Left ventricle myocardium inferior (tissue), 1 donor: ENCODE measurements at regions not wholly inside any gene's neighbourhood (a gene's known extent, or its start where the extent isn't known, plus 50 kb on each side); places are given as distances from the start of the nearest gene placed in this dataset.

Source experiments
- DNase-seq: peaks from one replicate; pipeline ENCODE4 v3.0.0-alpha.2; 2020
- H3K27ac ChIP-seq: fragments of 200-600 bp; replicated peaks from 2 replicates; pipeline ENCODE4 v1.8.0; 2021
- H3K27me3 ChIP-seq: fragments of 200-600 bp; 2 replicates; pipeline ENCODE4 v1.8.0; 2021; ENCODE audit warnings: low read depth
- H3K36me3 ChIP-seq: fragments of 200-600 bp; 2 replicates; pipeline ENCODE4 v1.8.0; 2021
- H3K4me1 ChIP-seq: fragments of 200-600 bp; 2 replicates; pipeline ENCODE4 v1.8.0; 2021
- H3K4me3 ChIP-seq: fragments of 200-600 bp; 2 replicates; pipeline ENCODE4 v1.8.0; 2021; ENCODE audit warnings: mild to moderate bottlenecking, moderate library complexity
- H3K9me3 ChIP-seq: fragments of 200-600 bp; replicated peaks from 2 replicates; pipeline ENCODE4 v1.8.0; 2021
- CTCF ChIP-seq: fragments of 200-600 bp; IDR thresholded peaks from 2 replicates; pipeline ENCODE4 v1.8.0; 2021; ENCODE audit warnings: antibody characterized with exemption, mild to moderate bottlenecking, borderline replicate concordance
- intact Hi-C: fragments of 100-400 bp; cut with micrococcal nuclease; formaldehyde crosslinking; loops from one replicate; pipeline ENCODE4 v1.11.0; 2022
- donor health status: DM: no; HTN: yes; CAD: no; lungs with severe emphysema.

- H3K9me3 ChIP-seq: no peaks in the 10 kb centered on the region
- H3K27ac ChIP-seq: no peak overlapping the region
- H3K4me3 ChIP-seq: no peak overlapping the region
- no peak for DNase-seq
- intact Hi-C loops: no loop called here
- H3K36me3 ChIP-seq: no peaks in the 10 kb centered on the region
- TF ChIP-seq CTCF: no peak
- H3K4me1 ChIP-seq: peaks cover 13% of the 10 kb centered on the region
- H3K27me3 ChIP-seq: no peaks in the 10 kb centered on the region
Observed at GRCh38 chr4:158065603-158066002, 107.2 kb downstream of the GASK1B start.

GRCh38 chr4:158065176-158065575, 107.6 kb downstream of the GASK1B start:
- no peaks in the 10 kb centered on the region for H3K27me3 ChIP-seq
- TF ChIP-seq CTCF: no peak
- H3K9me3 ChIP-seq: no peaks in the 10 kb centered on the region
- no peak overlapping the region for H3K27ac ChIP-seq
- H3K36me3 ChIP-seq: no peaks in the 10 kb centered on the region
- no peak overlapping the region for H3K4me3 ChIP-seq
- peaks cover 13% of the 10 kb centered on the region for H3K4me1 ChIP-seq
- DNase-seq: no peak
- intact Hi-C loops: no loop called here

GRCh38 chr4:158056689-158057245, 116.1 kb downstream of the GASK1B start:
- intact Hi-C loops: no loop called here
- no peaks in the 10 kb centered on the region for H3K36me3 ChIP-seq
- H3K4me1 ChIP-seq: peaks cover 5% of the 10 kb centered on the region

GRCh38 chr4:158055668-158056067, 117.2 kb downstream of the GASK1B start:
- Histone ChIP-seq H3K27me3 (no peaks in the 10 kb centered on the region), H3K4me1 (peaks cover 5% of the 10 kb centered on the region), H3K4me3 (no peak overlapping the region), H3K36me3 (no peaks in the 10 kb centered on the region), H3K9me3 (no peaks in the 10 kb centered on the region), H3K27ac (no peak overlapping the region)
- intact Hi-C loops: no loop called here
- DNase-seq: no peak
- no peak for TF ChIP-seq CTCF

More at GRCh38 chr4:158056689-158057245, 116.1 kb downstream of the GASK1B start:
- no peak for TF ChIP-seq CTCF
- no peak for DNase-seq
- H3K27ac ChIP-seq: peak overlapping the region; percentile 35
- H3K9me3 ChIP-seq: no peaks in the 10 kb centered on the region
- no peaks in the 10 kb centered on the region for H3K27me3 ChIP-seq
- H3K4me3 ChIP-seq: no peak overlapping the region

GRCh38 chr4:158053801-158054200, 119.0 kb downstream of the GASK1B start:
- Histone ChIP-seq H3K4me3 (no peak overlapping the region), H3K4me1 (peaks cover 5% of the 10 kb centered on the region), H3K36me3 (no peaks in the 10 kb centered on the region), H3K9me3 (no peaks in the 10 kb centered on the region), H3K27me3 (no peaks in the 10 kb centered on the region), H3K27ac (peak overlapping the region; percentile 70)
- TF ChIP-seq CTCF: no peak
- DNase-seq: no peak
- intact Hi-C loops: no loop called here
